ENCODE measurements at regions not wholly inside any gene's neighbourhood (a gene's known extent, or its start where the extent isn't known, plus 50 kb on each side); places are given as distances from the start of the nearest gene placed in this dataset.

GRCh38 chr2:54059504-54059903 is 55.9 kb upstream of the ACYP2 start:
- TF ChIP-seq E2F1 (CRISPR knock-in tag; IDR thresholded peaks at IDR 0.05) (no peak), KAT7 (CRISPR knock-in tag; IDR thresholded peaks at IDR 0.05; ENCODE audit: borderline replicate concordance) (no peak), HMGXB4 (CRISPR knock-in tag; IDR thresholded peaks at IDR 0.05) (no peak), CTCF (IDR thresholded peaks at IDR 0.05) (no peak), ATF1 (CRISPR knock-in tag; IDR thresholded peaks at IDR 0.05) (no peak), FOXP4 (CRISPR knock-in tag; IDR thresholded peaks at IDR 0.05) (no peak), MAX (CRISPR knock-in tag; IDR thresholded peaks at IDR 0.05) (no peak), ZMAT4 (CRISPR knock-in tag; IDR thresholded peaks at IDR 0.05) (no peak), STAT6 (CRISPR knock-in tag; conservative IDR thresholded peaks at IDR 0.05; ENCODE audit: low read depth) (no peak)
